ENCODE measurements at regions not wholly inside any gene's neighbourhood (a gene's known extent, or its start where the extent isn't known, plus 50 kb on each side); places are given as distances from the start of the nearest gene placed in this dataset.

DNA sequence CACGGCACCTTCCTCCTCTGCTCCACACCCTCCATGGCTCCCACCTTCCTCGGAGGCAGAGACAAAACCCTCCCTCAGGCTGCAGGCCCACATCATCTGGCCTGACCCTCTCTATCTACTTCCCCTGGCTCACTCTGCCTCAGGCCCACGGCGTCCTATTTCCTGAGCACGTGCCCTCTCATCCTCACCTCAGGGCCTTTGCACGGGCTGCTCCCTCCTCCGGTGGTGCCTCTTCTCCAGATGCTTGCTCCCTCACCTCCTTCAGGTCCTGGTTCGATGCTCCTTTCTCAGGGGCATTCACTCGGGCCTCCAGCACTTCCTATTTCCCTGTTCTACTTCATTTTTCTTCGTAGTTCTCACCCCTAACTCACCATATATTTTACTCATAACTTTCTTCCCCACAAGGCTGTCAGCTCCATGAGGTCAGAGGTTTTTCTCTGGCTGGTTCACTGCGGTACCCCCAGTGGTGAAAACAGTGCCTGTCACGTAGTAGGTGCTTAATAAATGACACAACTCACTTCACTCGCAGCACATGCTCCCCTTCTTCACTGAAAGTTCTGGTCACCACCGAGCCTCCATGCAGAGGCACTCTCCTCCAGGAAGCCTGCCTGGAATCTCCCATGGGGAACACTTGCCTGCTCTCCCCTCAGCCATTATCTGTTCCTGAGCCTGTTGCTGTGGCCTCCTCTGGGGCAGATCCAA, 130.7 kb downstream of the WNT7A start:
- Histone ChIP-seq H3K4me1 (no peaks in the 10 kb centered on the region), H3K9me3 (no peaks in the 10 kb centered on the region), H3K4me3 (no peak overlapping the region), H3K27me3 (peaks cover 0 to 12% (median 0%) of the 10 kb centered on the region in 3 donors), H3K27ac (no peak overlapping the region), H3K36me3 (no peaks in the 10 kb centered on the region)
- no peak for TF ChIP-seq EP300 (IDR thresholded peaks at IDR 0.05)
- no peak for TF ChIP-seq CTCF (IDR thresholded peaks at IDR 0.05)
- no peak for TF ChIP-seq POLR2A (IDR thresholded peaks at IDR 0.05)
- TF ChIP-seq POLR2AphosphoS5 (IDR thresholded peaks at IDR 0.05): no peak
- 78 to 84% methylated on average over 14 of the region's 14 CpGs for WGBS, 2 donors
- intact Hi-C loops (cut with DNase I): no loop called here
- DNase-seq: no peak

- Histone ChIP-seq H3K27me3 (peaks cover 0 to 12% (median 0%) of the 10 kb centered on the region in 3 donors), H3K27ac (no peak overlapping the region), H3K4me1 (no peaks in the 10 kb centered on the region), H3K4me3 (no peak overlapping the region), H3K36me3 (no peaks in the 10 kb centered on the region), H3K9me3 (peaks cover 0 to 5% (median 0%) of the 10 kb centered on the region in 4 donors)
- no peak for DNase-seq
- TF ChIP-seq POLR2AphosphoS5 (IDR thresholded peaks at IDR 0.05) (no peak), POLR2A (IDR thresholded peaks at IDR 0.05) (no peak), EP300 (IDR thresholded peaks at IDR 0.05) (no peak), CTCF (IDR thresholded peaks at IDR 0.05) (no peak)
- 59 to 75% methylated on average over 17 of the region's 17 CpGs for WGBS, 2 donors
- intact Hi-C loops (cut with DNase I): no loop called here
Observed at GRCh38 chr3:13748276-13748879, 131.5 kb downstream of the WNT7A start.

GRCh38 chr3:13747627-13748026, 132.2 kb downstream of the WNT7A start:
- intact Hi-C loops (cut with DNase I): no loop called here

GRCh38 chr3:13746385-13746784, 133.5 kb downstream of the WNT7A start:
- Histone ChIP-seq H3K27me3 (peaks cover 0 to 12% (median 0%) of the 10 kb centered on the region in 3 donors), H3K9me3 (peaks cover 0 to 5% (median 0%) of the 10 kb centered on the region in 4 donors), H3K4me3 (no peak overlapping the region), H3K4me1 (no peaks in the 10 kb centered on the region), H3K27ac (no peak overlapping the region), H3K36me3 (no peaks in the 10 kb centered on the region)
- 45 to 75% methylated on average over 7 of the region's 7 CpGs for WGBS, 2 donors
- TF ChIP-seq POLR2AphosphoS5 (IDR thresholded peaks at IDR 0.05) (no peak), POLR2A (IDR thresholded peaks at IDR 0.05) (no peak), CTCF (IDR thresholded peaks at IDR 0.05) (no peak), EP300 (IDR thresholded peaks at IDR 0.05) (no peak)
- DNase-seq: no peak
- intact Hi-C loops (cut with DNase I): no loop called here

More at GRCh38 chr3:13747627-13748026, 132.2 kb downstream of the WNT7A start:
- no peak for DNase-seq
- no peak for TF ChIP-seq POLR2A (IDR thresholded peaks at IDR 0.05)
- no peak for TF ChIP-seq POLR2AphosphoS5 (IDR thresholded peaks at IDR 0.05)
- TF ChIP-seq EP300 (IDR thresholded peaks at IDR 0.05): no peak
- TF ChIP-seq CTCF (IDR thresholded peaks at IDR 0.05): no peak
- 85 to 90% methylated on average over 5 of the region's 5 CpGs for WGBS, 2 donors
- Histone ChIP-seq H3K36me3 (no peaks in the 10 kb centered on the region), H3K4me1 (no peaks in the 10 kb centered on the region), H3K27me3 (peaks cover 0 to 12% (median 0%) of the 10 kb centered on the region in 3 donors), H3K4me3 (no peak overlapping the region), H3K9me3 (peaks cover 0 to 5% (median 0%) of the 10 kb centered on the region in 4 donors), H3K27ac (no peak overlapping the region)
